Activated naive CD8-positive, alpha-beta T cell treated with anti-CD3 and anti-CD28 coated beads, Interleukin-2, amount 50 U/mL, for 24 hours (primary cell): ENCODE measurements at regions not wholly inside any gene's neighbourhood (a gene's known extent, or its start where the extent isn't known, plus 50 kb on each side); places are given as distances from the start of the nearest gene placed in this dataset.

Source experiments
- ATAC-seq: fragments of 150-1000 bp; cut with Tn5 transposase; one replicate; pipeline ENCODE4 v1.10.0; 2021
- DNase-seq: peaks from one replicate; pipeline ENCODE4 v3.0.0; 2021
- H3K27ac Mint-ChIP-seq: one replicate; pipeline ENCODE4 v1.8.0; 2021; ENCODE audit warnings: mild to moderate bottlenecking, mixed read lengths
- H3K27me3 Mint-ChIP-seq: one replicate; pipeline ENCODE4 v1.8.0; 2021; ENCODE audit warnings: mixed read lengths
- H3K36me3 Mint-ChIP-seq: one replicate; pipeline ENCODE4 v1.8.0; 2021; ENCODE audit warnings: low read depth, mixed read lengths
- H3K4me1 Mint-ChIP-seq: one replicate; pipeline ENCODE4 v1.8.0; 2021; ENCODE audit warnings: mixed read lengths
- H3K4me3 Mint-ChIP-seq: one replicate; pipeline ENCODE4 v1.8.0; 2021; ENCODE audit warnings: mild to moderate bottlenecking, moderate library complexity, mixed read lengths
- H3K9me3 Mint-ChIP-seq: one replicate; pipeline ENCODE4 v1.8.0; 2021; ENCODE audit warnings: mixed read lengths

DNA sequence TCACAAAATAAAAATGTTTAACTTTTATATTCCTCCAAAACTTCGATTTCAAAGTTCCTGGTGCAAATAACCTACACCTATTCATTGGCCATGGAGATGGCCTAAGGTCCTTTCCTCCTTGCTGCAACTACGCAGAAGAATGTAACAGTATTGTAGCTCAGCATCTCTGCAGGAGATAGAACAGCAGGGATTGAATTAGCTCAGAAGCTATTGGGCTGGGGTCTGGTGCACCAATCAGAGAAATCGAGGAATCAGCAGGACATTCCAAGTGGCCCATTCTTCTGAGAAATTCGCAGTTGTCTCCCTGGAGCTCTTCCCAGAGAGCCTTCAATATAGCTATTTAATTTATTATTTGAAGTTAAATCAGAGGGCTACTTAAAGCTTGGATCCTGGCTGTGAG, 560.6 kb downstream of the GATA3 start:
- Mint-ChIP-seq H3K4me3 (no peak overlapping the region), H3K4me1 (peaks cover 19% of the 10 kb centered on the region), H3K27ac (no peak overlapping the region), H3K36me3 (peaks cover 2% of the 10 kb centered on the region), H3K9me3 (peaks cover 10% of the 10 kb centered on the region), H3K27me3 (peaks cover 5% of the 10 kb centered on the region)
- no peak for ATAC-seq
- no peak for DNase-seq

DNA sequence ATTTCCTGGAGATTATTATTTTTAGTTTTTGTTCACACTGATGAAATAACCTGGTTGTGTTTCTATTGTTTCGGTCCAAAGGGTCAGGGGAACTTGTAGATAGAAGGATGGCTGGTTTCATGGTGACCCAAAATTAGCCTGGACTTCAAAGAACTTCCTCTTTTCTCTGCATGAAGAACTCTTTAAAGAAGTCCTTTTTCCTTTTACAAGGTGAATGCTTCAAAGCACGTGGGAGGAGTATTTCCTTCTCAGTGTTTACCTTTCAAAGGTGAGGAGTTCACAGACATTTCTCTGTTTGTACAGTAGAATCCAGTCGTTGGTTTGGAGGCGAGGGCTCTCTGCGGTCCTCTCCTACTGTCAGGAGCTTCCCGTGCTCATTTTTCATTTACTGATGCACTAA, 561.7 kb downstream of the GATA3 start:
- Mint-ChIP-seq H3K4me1 (peaks cover 19% of the 10 kb centered on the region), H3K36me3 (peaks cover 2% of the 10 kb centered on the region), H3K27ac (no peak overlapping the region), H3K4me3 (no peak overlapping the region), H3K9me3 (peaks cover 6% of the 10 kb centered on the region), H3K27me3 (peaks cover 5% of the 10 kb centered on the region)
- ATAC-seq (no peak), DNase-seq (no peak)

DNA sequence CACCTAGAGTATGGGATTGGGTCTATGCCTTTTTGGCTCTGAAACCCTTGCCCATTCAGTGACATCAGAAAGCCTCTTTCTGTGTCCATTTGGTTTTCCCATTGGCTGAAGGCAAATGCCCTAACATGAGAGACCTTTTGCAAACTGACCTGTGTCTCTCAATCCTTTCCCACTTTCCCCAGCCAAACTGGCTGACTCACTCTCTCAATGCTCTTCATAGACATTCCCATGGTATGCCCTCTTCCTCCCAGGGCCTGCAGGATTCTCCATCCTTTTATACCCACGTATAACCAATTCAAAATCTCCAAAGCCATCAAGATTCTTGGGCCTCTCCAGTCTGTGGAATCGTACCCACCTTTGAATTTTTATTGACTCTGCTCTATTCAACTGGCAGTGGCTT, 563.3 kb downstream of the GATA3 start:
- Mint-ChIP-seq H3K4me1 (peaks cover 19% of the 10 kb centered on the region), H3K27me3 (peaks cover 5% of the 10 kb centered on the region), H3K9me3 (no peaks in the 10 kb centered on the region), H3K27ac (no peak overlapping the region), H3K4me3 (no peak overlapping the region), H3K36me3 (no peaks in the 10 kb centered on the region)
- DNase-seq: no peak
- no peak for ATAC-seq

DNA sequence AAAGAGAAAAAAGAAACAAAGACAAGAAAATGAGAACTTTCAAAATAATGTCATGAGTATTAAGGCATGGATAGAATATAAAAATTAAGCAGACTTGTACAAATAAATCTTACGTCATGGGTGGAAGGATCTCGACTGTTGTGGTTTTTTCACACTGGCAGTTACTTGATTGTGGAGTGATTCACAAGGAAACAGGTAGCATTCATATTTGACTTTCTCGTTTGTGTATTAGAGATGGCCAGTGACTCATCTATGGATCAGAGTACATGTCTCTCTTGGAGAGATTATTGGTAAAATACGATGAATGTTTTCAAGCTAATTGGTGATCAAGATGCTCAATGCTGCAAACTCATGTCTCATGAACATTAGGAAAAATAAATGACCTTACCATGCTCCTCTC, 564.3 kb downstream of the GATA3 start:
- Mint-ChIP-seq H3K4me1 (peaks cover 19% of the 10 kb centered on the region), H3K27me3 (peaks cover 5% of the 10 kb centered on the region), H3K36me3 (no peaks in the 10 kb centered on the region), H3K9me3 (no peaks in the 10 kb centered on the region), H3K4me3 (no peak overlapping the region), H3K27ac (no peak overlapping the region)
- DNase-seq: no peak
- no peak for ATAC-seq

DNA sequence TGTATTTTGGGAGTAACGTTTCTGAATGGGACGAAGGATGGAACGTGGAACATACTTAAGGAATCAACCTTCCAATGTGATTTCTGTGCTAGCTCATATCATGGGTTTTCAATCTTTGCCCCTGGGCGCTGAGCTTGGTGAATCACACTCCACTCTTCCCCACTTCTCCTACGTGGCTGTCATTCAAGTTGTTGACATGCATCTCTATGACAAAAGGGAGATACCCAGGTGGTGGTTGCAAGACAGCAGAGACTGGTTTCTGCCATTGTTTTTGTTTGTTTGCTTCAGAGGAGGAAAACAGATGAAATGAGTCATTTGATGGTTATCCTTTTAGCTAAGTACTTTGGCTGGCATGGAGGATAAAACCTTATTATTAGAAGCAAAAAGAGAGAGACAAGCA, 573.9 kb downstream of the GATA3 start:
- peaks cover 3% of the 10 kb centered on the region for H3K27me3 Mint-ChIP-seq
- no peaks in the 10 kb centered on the region for H3K9me3 Mint-ChIP-seq
- H3K4me3 Mint-ChIP-seq: no peak overlapping the region
- H3K27ac Mint-ChIP-seq: no peak overlapping the region
- no peaks in the 10 kb centered on the region for H3K36me3 Mint-ChIP-seq
- ATAC-seq: no peak
- no peak for DNase-seq
- no peaks in the 10 kb centered on the region for H3K4me1 Mint-ChIP-seq

DNA sequence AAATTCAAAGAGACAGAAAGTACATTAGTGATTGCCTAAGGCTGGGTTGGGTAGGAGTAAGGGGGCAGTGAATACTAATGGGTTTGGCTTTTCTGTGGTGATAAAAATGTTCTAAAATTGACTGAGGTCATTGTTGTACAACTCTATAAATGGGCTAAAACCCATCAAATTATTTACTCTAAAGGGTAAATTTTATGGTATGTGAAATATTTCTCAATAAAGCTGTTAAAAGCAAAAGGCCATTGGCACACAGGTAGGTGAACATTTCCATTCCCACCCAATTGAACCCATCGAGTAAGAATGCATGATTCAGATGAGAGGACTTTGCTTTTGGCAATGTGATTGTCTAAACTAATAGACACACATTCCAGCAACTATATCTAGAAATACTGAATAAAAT, 579.4 kb downstream of the GATA3 start:
- no peak for ATAC-seq
- H3K27ac Mint-ChIP-seq: no peak overlapping the region
- no peaks in the 10 kb centered on the region for H3K36me3 Mint-ChIP-seq
- H3K4me3 Mint-ChIP-seq: no peak overlapping the region
- no peak for DNase-seq
- no peaks in the 10 kb centered on the region for H3K9me3 Mint-ChIP-seq
- peaks cover 2% of the 10 kb centered on the region for H3K4me1 Mint-ChIP-seq
- peaks cover 5% of the 10 kb centered on the region for H3K27me3 Mint-ChIP-seq

DNA sequence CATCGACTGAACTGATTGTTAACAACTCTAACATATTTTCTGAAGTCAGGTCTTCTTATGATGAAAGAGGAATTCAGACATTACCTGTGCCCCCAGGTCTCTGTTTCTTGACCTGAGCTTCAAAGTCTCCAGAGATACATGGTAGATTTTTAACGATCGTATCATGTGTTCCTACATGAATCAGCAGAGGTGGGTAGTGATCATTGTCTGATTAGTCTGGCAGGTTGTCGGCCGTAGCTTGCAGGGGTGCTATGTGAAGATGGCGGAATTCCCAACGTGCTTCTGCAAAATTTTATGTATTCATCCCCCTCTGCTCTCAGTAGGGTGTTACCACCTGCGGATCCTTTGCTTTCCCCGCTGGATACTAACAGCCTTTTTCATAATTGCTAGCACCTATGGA, 581.9 kb downstream of the GATA3 start:
- ATAC-seq (no peak), DNase-seq (no peak)
- peaks cover 4% of the 10 kb centered on the region for H3K27me3 Mint-ChIP-seq
- no peak overlapping the region for H3K27ac Mint-ChIP-seq
- peaks cover 2% of the 10 kb centered on the region for H3K4me1 Mint-ChIP-seq
- no peak overlapping the region for H3K4me3 Mint-ChIP-seq
- H3K36me3 Mint-ChIP-seq: no peaks in the 10 kb centered on the region
- H3K9me3 Mint-ChIP-seq: no peaks in the 10 kb centered on the region

DNA sequence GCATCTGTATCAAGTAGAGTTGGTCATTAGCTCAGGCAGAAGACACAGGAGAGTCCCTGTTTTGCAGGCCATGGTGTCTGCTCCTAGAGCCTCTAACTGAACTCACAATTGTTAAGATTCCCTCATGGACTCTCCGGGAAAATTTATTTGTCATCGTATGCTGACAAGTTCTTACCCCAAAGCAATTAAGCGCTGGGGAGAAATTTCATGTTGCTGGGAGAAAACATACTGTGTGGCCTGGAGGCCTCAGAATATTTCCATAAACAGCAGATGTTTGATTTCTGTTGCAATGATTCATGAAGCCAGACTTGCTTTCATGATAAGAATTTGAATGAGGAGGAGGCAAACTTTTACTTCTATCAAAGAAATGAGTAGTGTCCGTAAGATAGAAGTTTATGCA, 583.2 kb downstream of the GATA3 start:
- Mint-ChIP-seq H3K27ac (no peak overlapping the region), H3K4me1 (peaks cover 2% of the 10 kb centered on the region), H3K9me3 (peaks cover 10% of the 10 kb centered on the region), H3K36me3 (no peaks in the 10 kb centered on the region), H3K27me3 (peaks cover 4% of the 10 kb centered on the region), H3K4me3 (no peak overlapping the region)
- no peak for ATAC-seq
- no peak for DNase-seq

DNA sequence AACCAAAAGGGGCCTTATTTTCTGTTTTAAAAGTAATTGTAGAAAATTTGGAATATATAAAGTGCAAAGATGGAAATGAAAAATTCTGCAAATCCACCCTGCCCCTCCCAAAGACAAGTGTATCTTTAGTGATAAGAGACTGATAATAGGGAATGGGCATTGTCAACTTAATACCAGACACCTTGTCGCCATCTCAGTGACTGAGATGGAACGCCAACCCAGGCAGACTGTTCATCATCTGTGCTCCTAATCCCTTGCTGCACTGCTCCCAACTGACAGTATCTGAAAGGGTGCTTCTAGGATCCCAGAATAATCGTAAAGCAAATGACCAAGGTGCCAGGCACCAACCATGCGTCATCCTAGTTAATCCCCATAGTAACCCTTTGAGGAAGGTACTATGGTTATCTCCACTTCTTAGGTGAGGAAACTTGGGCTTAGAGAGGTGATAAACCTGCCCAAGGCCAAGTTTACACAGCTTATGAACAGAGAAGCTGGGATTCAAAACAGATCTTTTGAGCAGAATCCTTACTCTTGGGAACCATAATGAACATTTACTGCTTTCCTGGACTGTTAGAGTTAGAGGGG, 583.7 kb downstream of the GATA3 start:
- Mint-ChIP-seq H3K4me3 (no peak overlapping the region), H3K36me3 (no peaks in the 10 kb centered on the region), H3K9me3 (peaks cover 10% of the 10 kb centered on the region), H3K27me3 (peaks cover 4% of the 10 kb centered on the region), H3K4me1 (peaks cover 2% of the 10 kb centered on the region), H3K27ac (no peak overlapping the region)
- DNase-seq (no peak), ATAC-seq (no peak)

DNA sequence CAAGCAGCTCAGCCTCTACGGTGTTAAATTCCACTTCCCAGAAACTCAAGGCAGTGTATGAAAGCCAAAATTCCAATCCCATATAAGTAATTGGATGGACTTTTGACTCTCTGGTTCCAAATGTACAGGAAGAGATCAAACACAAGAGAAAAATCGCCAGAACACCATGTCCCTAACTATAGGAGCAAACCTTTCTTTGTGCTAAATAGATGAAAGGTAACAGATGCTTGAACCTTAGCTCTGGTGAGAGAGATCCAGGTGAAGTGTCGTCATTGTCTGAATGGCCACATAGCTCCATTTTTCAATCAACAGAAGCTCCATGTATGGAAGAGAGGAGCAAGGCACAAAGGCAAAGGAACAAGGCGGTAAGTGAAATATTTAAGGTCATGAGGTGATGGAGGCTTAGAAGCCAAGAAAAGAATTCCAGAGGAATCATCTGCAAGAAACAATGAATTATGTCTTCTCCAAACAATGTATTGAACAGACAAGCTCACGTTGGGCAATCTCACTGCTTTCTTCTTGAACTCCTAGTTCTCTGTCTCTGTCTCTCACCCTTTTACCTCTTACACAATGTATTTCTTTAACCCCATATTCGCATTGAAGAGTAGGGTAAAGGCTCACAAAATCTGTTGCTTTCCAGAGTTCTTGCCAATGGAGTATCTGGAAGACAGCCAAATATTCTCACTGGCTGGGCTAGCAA, 585.1 kb downstream of the GATA3 start:
- no peaks in the 10 kb centered on the region for H3K36me3 Mint-ChIP-seq
- no peak overlapping the region for H3K27ac Mint-ChIP-seq
- H3K9me3 Mint-ChIP-seq: peaks cover 10% of the 10 kb centered on the region
- ATAC-seq: no peak
- no peak overlapping the region for H3K4me3 Mint-ChIP-seq
- H3K4me1 Mint-ChIP-seq: peaks cover 2% of the 10 kb centered on the region
- peaks cover 4% of the 10 kb centered on the region for H3K27me3 Mint-ChIP-seq
- DNase-seq: no peak

DNA sequence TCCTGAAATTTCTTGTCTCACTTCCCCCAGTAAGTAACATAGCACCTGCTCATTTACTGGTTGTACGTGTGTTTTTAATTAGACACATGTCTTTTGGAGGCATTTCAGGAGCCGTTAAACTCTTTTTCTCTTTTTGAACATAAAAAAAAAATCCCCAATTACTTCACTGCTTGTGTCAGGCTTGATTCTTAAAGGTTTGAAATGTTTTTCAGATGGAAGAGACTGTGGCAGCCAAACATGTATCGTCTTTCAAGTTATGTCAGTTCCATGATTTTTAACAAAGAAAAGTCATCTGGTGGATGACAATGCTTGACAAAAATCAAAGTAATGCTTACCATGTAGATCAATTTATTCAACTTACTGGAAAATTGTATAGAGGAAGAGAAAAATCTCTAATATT, 585.8 kb downstream of the GATA3 start:
- no peak for DNase-seq
- ATAC-seq: no peak
- Mint-ChIP-seq H3K36me3 (no peaks in the 10 kb centered on the region), H3K9me3 (peaks cover 10% of the 10 kb centered on the region), H3K4me1 (no peaks in the 10 kb centered on the region), H3K27me3 (peaks cover 2% of the 10 kb centered on the region), H3K27ac (no peak overlapping the region), H3K4me3 (no peak overlapping the region)

DNA sequence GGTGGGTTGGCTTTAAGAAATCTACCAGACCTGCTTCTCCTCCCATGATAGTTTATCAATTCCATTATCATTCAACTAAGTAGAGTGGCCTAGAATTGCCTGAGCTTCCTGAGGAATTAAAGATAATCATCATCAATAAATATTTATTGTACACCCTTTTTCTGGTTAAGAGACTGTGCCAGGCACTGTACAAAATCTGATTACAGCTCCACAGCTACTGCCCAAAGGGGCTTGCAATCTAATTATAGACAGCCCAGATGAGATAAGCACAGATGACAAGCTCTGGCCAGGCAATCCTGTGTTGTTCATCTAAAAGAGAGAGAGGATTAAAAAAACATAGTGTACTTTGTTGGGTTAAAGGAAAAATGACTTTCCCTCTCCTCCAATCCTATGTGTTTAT, 586.4 kb downstream of the GATA3 start:
- no peak overlapping the region for H3K4me3 Mint-ChIP-seq
- H3K27ac Mint-ChIP-seq: no peak overlapping the region
- no peaks in the 10 kb centered on the region for H3K4me1 Mint-ChIP-seq
- H3K36me3 Mint-ChIP-seq: no peaks in the 10 kb centered on the region
- ATAC-seq: no peak
- peaks cover 10% of the 10 kb centered on the region for H3K9me3 Mint-ChIP-seq
- no peak for DNase-seq
- peaks cover 2% of the 10 kb centered on the region for H3K27me3 Mint-ChIP-seq

DNA sequence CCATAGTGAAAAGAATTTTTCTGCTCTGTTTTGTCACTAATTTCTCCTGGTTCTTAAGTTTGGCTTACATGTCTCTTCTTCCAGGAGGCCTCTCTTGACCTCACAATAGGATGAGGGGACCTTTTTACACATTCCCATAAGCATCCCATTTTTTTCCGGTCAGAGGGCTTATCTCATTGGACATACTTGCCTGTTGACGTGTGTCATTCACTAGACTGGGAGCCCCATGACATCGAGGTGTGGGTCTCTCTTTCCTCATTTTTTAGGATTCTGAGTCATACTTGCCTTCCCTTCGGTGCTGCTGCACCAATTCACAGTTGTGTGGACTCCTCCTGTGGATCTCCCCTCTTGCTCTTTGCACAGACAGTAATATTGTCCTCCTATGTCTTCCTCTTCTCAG, 601.8 kb downstream of the GATA3 start:
- Mint-ChIP-seq H3K4me3 (no peak overlapping the region), H3K9me3 (no peaks in the 10 kb centered on the region), H3K27ac (no peak overlapping the region), H3K36me3 (no peaks in the 10 kb centered on the region), H3K27me3 (peaks cover 8% of the 10 kb centered on the region), H3K4me1 (no peaks in the 10 kb centered on the region)
- ATAC-seq: no peak
- no peak for DNase-seq

DNA sequence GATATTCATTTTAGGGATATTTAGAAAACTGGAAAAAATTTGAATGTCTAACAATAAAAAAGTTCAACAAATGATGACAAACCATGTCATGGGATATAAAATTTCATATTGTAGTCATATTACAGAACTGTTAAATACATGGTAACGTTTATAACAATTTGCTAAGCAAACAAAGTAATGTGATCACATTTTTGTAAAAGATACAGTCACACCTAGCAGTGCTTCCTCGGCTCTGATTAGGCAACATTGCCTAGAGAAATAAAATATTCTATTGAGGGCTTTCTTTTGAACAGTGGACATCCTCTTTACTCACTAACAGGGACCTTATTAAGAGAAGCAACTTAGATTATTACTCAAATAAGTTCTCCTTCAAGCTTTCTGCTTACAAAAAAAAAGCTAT, 605.5 kb downstream of the GATA3 start:
- Mint-ChIP-seq H3K27ac (no peak overlapping the region), H3K9me3 (no peaks in the 10 kb centered on the region), H3K36me3 (no peaks in the 10 kb centered on the region), H3K27me3 (peaks cover 8% of the 10 kb centered on the region), H3K4me3 (no peak overlapping the region), H3K4me1 (no peaks in the 10 kb centered on the region)
- DNase-seq (no peak), ATAC-seq (no peak)

DNA sequence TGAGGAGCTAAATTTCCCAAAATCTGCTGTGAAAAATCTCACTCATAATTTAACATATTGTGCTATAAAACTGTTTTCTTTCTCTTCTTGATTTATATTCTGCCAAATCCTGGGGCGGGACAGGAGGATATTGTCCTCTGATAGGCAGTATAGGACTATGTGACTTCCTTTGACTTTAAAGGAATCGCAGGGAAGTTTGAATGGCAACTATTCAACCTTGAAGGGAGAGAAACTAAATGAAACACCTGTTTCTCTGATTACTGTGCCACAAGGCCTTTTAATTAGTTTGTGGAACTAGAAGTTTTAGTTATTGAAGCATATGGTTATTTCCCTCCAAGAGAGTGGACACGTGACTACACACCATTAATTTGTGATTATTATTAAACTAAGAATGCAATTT, 607.4 kb downstream of the GATA3 start:
- Mint-ChIP-seq H3K36me3 (no peaks in the 10 kb centered on the region), H3K27ac (no peak overlapping the region), H3K4me1 (no peaks in the 10 kb centered on the region), H3K27me3 (peaks cover 6% of the 10 kb centered on the region), H3K4me3 (no peak overlapping the region), H3K9me3 (no peaks in the 10 kb centered on the region)
- no peak for DNase-seq
- no peak for ATAC-seq

DNA sequence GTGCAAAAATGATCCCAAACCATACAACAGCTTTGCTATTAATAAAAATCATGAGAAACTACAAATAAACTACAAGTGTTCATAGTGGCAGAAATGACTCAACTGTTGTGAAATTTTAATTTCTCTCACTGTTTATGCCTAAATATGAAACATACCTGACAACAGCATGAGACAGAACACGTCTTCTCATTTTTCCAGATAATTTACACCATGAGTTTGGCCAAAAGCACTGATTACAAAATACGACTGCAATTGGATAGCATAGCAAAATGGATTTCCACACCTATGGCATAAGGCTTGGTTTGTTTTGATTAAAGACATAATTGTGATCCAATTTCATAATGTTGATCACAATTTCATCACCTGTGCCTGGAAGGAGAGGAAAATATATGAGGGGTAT, 608.6 kb downstream of the GATA3 start:
- Mint-ChIP-seq H3K9me3 (no peaks in the 10 kb centered on the region), H3K27me3 (peaks cover 5% of the 10 kb centered on the region), H3K36me3 (no peaks in the 10 kb centered on the region), H3K4me1 (no peaks in the 10 kb centered on the region), H3K27ac (no peak overlapping the region), H3K4me3 (no peak overlapping the region)
- no peak for DNase-seq
- ATAC-seq: no peak
